Endothelial cell of umbilical vein (primary cell): ENCODE measurements at regions not wholly inside any gene's neighbourhood (a gene's known extent, or its start where the extent isn't known, plus 50 kb on each side); places are given as distances from the start of the nearest gene placed in this dataset.

Source experiments
- EZH2 ChIP-seq: IDR thresholded peaks from 2 replicates; pipeline ENCODE4 v1.6.1; 2012; ENCODE audit warnings: borderline replicate concordance, low read depth, mild to moderate bottlenecking, moderate library complexity, low read length, inconsistent platforms; ENCODE audit not compliant: severe bottlenecking
- FOS ChIP-seq: IDR thresholded peaks from 2 replicates; pipeline ENCODE4 v1.6.1; 2011; ENCODE audit warnings: mild to moderate bottlenecking, low read length, moderate library complexity, borderline replicate concordance; ENCODE audit not compliant: insufficient read depth
- GATA2 ChIP-seq: IDR thresholded peaks from 2 replicates; pipeline ENCODE4 v1.7.0; 2011; ENCODE audit warnings: low read depth, mild to moderate bottlenecking, moderate library complexity, mixed read lengths, low read length; ENCODE audit not compliant: insufficient read length, insufficient read depth
- JUN ChIP-seq: IDR thresholded peaks from 2 replicates; pipeline ENCODE4 v1.6.1; 2011; ENCODE audit warnings: borderline replicate concordance, low read depth; ENCODE audit not compliant: insufficient read length, insufficient read depth
- MYC ChIP-seq: IDR thresholded peaks from one replicate; pipeline ENCODE4 v1.6.1; 2011; ENCODE audit warnings: mild to moderate bottlenecking, low read depth, low read length
- POLR2A ChIP-seq: IDR thresholded peaks from 2 replicates; pipeline ENCODE4 v1.6.1; 2012; ENCODE audit warnings: low read depth, mild to moderate bottlenecking, control low read depth, low read length
- POLR2AphosphoS5 ChIP-seq: IDR thresholded peaks from 2 replicates; pipeline ENCODE4 v1.6.1; 2012; ENCODE audit warnings: low read depth, mild to moderate bottlenecking, control low read depth, low read length, moderate library complexity; ENCODE audit not compliant: insufficient read depth
- TF ChIP-seq, protein P1 (sequence below), 2 donors: IDR thresholded peaks; 1 replicate in 1 of 2; 2 replicates in 1 of 2; pipeline ENCODE4 v1.5.1; 2011; ENCODE audit warnings: low read length in 2 of 2, mild to moderate bottlenecking in 2 of 2, moderate library complexity in 2 of 2, control low read depth in 1 of 2, inconsistent platforms in 1 of 2, low read depth in 1 of 2; ENCODE audit not compliant: insufficient read depth in 1 of 2; ENCODE audit errors: extremely low read depth in 1 of 2
- TF ChIP-seq, protein P2 (sequence below): IDR thresholded peaks from 2 replicates; pipeline ENCODE4 v1.6.1; 2011; ENCODE audit not compliant: insufficient read depth, insufficient read length

DNA sequence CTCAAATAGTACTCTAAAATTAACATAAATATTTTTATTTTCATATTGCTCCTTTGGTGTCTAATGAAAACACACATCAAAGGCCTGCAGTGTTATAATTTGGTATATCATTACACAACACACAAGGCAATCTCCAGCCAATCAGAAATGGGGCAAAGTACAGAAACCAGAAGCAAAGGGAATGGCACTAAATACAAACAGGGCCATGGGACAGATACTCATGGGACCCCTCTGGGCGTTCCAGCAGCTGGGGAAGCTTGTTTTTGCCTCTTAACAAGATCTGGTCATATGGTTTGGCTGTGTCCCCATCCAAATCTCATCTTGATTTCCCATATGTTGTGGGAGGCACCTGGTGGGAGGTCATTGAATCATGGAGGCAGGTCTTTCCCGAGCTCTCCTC is 551.8 kb upstream of the NRP1 start:
- TF ChIP-seq, protein P1, sequence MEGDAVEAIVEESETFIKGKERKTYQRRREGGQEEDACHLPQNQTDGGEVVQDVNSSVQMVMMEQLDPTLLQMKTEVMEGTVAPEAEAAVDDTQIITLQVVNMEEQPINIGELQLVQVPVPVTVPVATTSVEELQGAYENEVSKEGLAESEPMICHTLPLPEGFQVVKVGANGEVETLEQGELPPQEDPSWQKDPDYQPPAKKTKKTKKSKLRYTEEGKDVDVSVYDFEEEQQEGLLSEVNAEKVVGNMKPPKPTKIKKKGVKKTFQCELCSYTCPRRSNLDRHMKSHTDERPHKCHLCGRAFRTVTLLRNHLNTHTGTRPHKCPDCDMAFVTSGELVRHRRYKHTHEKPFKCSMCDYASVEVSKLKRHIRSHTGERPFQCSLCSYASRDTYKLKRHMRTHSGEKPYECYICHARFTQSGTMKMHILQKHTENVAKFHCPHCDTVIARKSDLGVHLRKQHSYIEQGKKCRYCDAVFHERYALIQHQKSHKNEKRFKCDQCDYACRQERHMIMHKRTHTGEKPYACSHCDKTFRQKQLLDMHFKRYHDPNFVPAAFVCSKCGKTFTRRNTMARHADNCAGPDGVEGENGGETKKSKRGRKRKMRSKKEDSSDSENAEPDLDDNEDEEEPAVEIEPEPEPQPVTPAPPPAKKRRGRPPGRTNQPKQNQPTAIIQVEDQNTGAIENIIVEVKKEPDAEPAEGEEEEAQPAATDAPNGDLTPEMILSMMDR (IDR thresholded peaks at IDR 0.05; ENCODE audit: extremely low read depth in 1 of 2, insufficient read depth in 1 of 2, low read depth in 1 of 2, low read length in 2 of 2) = no peak
- TF ChIP-seq, protein P2, sequence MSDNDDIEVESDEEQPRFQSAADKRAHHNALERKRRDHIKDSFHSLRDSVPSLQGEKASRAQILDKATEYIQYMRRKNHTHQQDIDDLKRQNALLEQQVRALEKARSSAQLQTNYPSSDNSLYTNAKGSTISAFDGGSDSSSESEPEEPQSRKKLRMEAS = no peak
- TF ChIP-seq EZH2 = no peak
- TF ChIP-seq POLR2A = no peak
- no peak for TF ChIP-seq POLR2AphosphoS5
- TF ChIP-seq JUN = no peak
- TF ChIP-seq GATA2 = no peak
- TF ChIP-seq MYC = no peak
- TF ChIP-seq FOS = no peak
